Esophagus mucosa (tissue), 1 donor: ENCODE measurements at regions not wholly inside any gene's neighbourhood (a gene's known extent, or its start where the extent isn't known, plus 50 kb on each side); places are given as distances from the start of the nearest gene placed in this dataset.

Experiments used
- ATAC-seq: fragments of 200-7000 bp; cut with Tn5 transposase; one replicate; pipeline ENCODE4 v1.9.1; 2020
- donor health status: DM: yes; HTN: yes; CAD: no.

GRCh38 chr3:31479431-31479830, 53.3 kb upstream of the STT3B start:
- no peak for ATAC-seq

- peak; percentile 94 for ATAC-seq
Measured at GRCh38 chr3:31481697-31482096, 51.0 kb upstream of the STT3B start.

DNA sequence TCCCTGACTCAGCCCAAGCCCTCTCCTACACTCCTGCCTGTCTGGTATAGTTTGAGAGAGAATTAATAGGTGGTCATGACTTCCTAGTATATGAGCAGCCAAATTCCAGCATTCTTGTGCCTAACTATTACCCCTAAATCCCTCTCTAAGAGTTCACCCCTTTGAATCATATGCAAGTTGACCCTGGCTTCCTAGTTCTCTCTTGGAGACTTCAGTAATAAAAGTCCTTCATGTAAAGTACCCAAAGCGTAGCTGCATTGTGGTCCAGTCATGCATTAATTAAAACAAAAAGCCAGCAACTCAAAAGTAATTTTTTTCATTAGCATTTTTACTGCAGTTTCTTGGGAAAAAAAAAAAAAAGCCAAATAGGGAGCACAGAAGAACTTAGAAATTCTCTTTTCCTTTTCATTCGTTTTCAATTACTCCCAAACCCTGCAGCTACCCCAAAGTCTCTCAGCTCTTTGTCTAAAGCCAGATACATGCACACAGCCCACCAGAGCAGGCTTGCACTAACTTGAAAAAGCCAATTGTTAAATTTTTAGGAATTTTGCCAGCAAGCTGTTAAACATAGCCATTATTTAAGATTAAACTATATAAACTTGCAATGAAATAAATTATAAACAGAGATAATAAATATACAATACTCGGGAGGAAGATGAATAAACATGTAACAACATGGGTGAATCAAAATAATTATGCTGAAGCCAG, 50.1 kb upstream of the STT3B start:
- ATAC-seq, result no peak
